Brain microvascular endothelial cell (primary cell): ENCODE measurements at regions not wholly inside any gene's neighbourhood (a gene's known extent, or its start where the extent isn't known, plus 50 kb on each side); places are given as distances from the start of the nearest gene placed in this dataset.

ENCODE experiments used
- DNase-seq: peaks from one replicate; pipeline ENCODE4 v3.0.0-alpha.2; 2020
- H3K27ac ChIP-seq: fragments of 250-450 bp; sonication (Bioruptor Pico); 2 replicates; pipeline ENCODE4 v1.5.1; 2020; ENCODE audit warnings: mild to moderate bottlenecking, moderate library complexity
- H3K27me3 ChIP-seq: fragments of 250-450 bp; sonication (Bioruptor Pico); replicated peaks from 2 replicates; pipeline ENCODE4 v1.5.1; 2020; ENCODE audit warnings: mild to moderate bottlenecking
- H3K36me3 ChIP-seq: fragments of 250-450 bp; sonication (Bioruptor Pico); replicated peaks from 2 replicates; pipeline ENCODE4 v1.5.1; 2020; ENCODE audit warnings: mild to moderate bottlenecking
- H3K4me3 ChIP-seq: 2 replicates; pipeline ENCODE4 v1.5.1; 2011; ENCODE audit warnings: low read depth, mild to moderate bottlenecking, control low read depth, low read length, moderate library complexity
- CTCF ChIP-seq: IDR thresholded peaks from 2 replicates; pipeline ENCODE4 v1.5.1; 2011; ENCODE audit warnings: low read depth, mild to moderate bottlenecking, moderate library complexity, low read length, control low read depth, inconsistent platforms; ENCODE audit errors: missing control alignments
- in situ Hi-C: cut with HindIII; loops from 2 replicates; pipeline ENCODE4 v1.10.0; 2017; ENCODE audit warnings: low sequenced_read_pairs, low pct_ligation_motif_present

GRCh38 chr18:79621501-79621900, 58.1 kb upstream of the CTDP1 start:
- TF ChIP-seq CTCF = no peak
- H3K4me3 ChIP-seq = no peak overlapping the region
- H3K36me3 ChIP-seq = no peaks in the 10 kb centered on the region
- DNase-seq = no peak
- no peak overlapping the region for H3K27ac ChIP-seq
- peaks cover 18% of the 10 kb centered on the region for H3K27me3 ChIP-seq
- in situ Hi-C loops = no loop called here

DNA sequence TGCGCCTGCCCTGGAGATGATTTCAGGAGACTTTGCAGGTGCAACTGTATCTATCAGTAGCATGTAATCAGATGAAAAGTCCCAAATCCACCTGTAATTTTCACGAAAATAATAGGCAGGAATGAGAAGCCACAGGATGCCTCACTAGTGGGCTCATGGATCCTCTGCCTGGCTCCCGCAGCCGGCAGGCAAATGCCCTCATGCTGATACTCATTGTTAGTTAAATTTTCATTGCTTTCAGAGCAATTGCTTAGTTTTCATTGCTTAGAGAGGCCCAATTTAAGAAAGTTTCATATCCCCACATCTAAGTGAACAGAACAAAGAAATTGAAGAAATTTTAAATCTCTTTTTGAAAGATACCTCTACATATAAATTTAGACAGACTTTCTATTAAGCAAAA, 57.6 kb upstream of the CTDP1 start:
- no peaks in the 10 kb centered on the region for H3K36me3 ChIP-seq
- in situ Hi-C loops = no loop called here
- TF ChIP-seq CTCF = no peak

GRCh38 chr18:79624356-79625170, 55.0 kb upstream of the CTDP1 start:
- in situ Hi-C loops = loop anchor here (25.0 kb wide), 1 partner anchor 237 kb away; the partner anchor contains the start of gene NFATC1
- H3K36me3 ChIP-seq = no peaks in the 10 kb centered on the region
- peaks cover 32% of the 10 kb centered on the region for H3K27me3 ChIP-seq
- H3K27ac ChIP-seq = no peak overlapping the region
- H3K4me3 ChIP-seq = no peak overlapping the region
- DNase-seq = no peak
- TF ChIP-seq CTCF = no peak

More for the DNA sequence above, 57.6 kb upstream of the CTDP1 start:
- Histone ChIP-seq H3K4me3 (no peak overlapping the region), H3K27ac (no peak overlapping the region), H3K27me3 (peaks cover 23% of the 10 kb centered on the region)
- DNase-seq = no peak

DNA sequence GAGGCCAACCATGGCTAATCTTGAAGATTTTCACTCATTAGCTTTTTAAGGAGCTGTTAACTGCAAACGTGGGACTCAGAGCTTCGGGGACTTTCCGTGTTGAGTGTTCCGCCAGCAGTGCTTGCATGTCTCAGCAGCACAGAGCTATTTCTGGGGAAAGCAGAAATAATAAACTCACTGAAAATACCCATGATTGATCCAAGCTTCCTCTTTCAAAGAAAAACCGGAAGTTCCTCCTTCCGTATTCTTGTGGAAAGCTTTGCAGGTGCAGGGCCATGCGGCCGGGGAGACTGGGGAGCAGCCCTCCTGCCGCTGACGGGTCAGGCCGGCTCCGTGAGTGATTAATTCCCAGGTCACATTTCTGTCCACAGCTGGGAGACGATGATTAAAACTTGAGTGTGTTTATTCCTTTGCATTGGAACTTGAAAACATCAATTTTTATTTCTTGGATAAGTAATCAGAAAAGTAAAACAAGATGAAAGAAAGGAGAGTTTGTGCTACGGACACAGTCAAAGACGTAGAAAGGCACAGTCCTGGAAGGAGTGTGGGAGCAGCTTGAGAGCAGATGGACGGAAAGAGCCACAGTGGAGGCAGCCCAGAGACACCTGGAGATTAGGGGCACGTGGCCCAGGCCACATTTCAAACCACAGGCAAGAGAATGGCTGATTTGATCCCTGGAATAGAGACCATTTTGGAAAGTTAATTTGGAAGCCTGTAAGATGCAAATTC, 54.2 kb upstream of the CTDP1 start:
- in situ Hi-C loops = loop anchor here (25.0 kb wide), 1 partner anchor 238 kb away; the partner anchor contains the start of gene NFATC1
- peaks cover 32% of the 10 kb centered on the region for H3K27me3 ChIP-seq
- no peaks in the 10 kb centered on the region for H3K36me3 ChIP-seq
- DNase-seq = no peak
- H3K27ac ChIP-seq = no peak overlapping the region
- H3K4me3 ChIP-seq = no peak overlapping the region
- TF ChIP-seq CTCF = no peak

- Histone ChIP-seq H3K27me3 (peaks cover 32% of the 10 kb centered on the region), H3K4me3 (no peak overlapping the region), H3K27ac (no peak overlapping the region), H3K36me3 (no peaks in the 10 kb centered on the region)
- no peak for DNase-seq
- in situ Hi-C loops = loop anchor here (25.0 kb wide), 1 partner anchor 239 kb away; the partner anchor contains the start of gene NFATC1
- TF ChIP-seq CTCF = no peak
Measured at GRCh38 chr18:79625924-79626561, 53.6 kb upstream of the CTDP1 start.
